CD14-positive monocyte (primary cell): ENCODE measurements at regions not wholly inside any gene's neighbourhood (a gene's known extent, or its start where the extent isn't known, plus 50 kb on each side); places are given as distances from the start of the nearest gene placed in this dataset.

Experiments
- DNase-seq, 3 donors: peaks; one replicate each; pipeline ENCODE4 v3.0.0-alpha.2; 2011 to 2022
- H2AFZ ChIP-seq: 2 replicates; pipeline ENCODE4 v1.6.0; 2012; ENCODE audit warnings: mild to moderate bottlenecking, low read depth, low read length, inconsistent platforms; ENCODE audit not compliant: insufficient read depth, poor library complexity, severe bottlenecking
- H3K27ac ChIP-seq, 2 donors: 1 replicate in 1 of 2; 2 replicates in 1 of 2; pipeline ENCODE4 v1.5.1; 2012 to 2013; ENCODE audit warnings: low read length in 2 of 2, control low read depth in 1 of 2, inconsistent platforms in 1 of 2, low read depth in 1 of 2, mild to moderate bottlenecking in 1 of 2
- H3K27me3 ChIP-seq, 2 donors: one replicate each; pipeline versions ENCODE4 v1.6.0 to v1.6.1; 2011 to 2013; ENCODE audit warnings: low read length in 2 of 2; ENCODE audit not compliant: control insufficient read depth in 2 of 2, insufficient read depth in 2 of 2
- H3K36me3 ChIP-seq, 2 donors: replicated peaks in 1 of 2; 1 replicate in 1 of 2; 2 replicates in 1 of 2; pipeline versions ENCODE4 v1.5.1 to v1.6.1; 2012 to 2013; ENCODE audit warnings: low read length in 2 of 2, control low read depth in 1 of 2, inconsistent platforms in 1 of 2, mild to moderate bottlenecking in 1 of 2; ENCODE audit not compliant: insufficient read depth in 2 of 2, control insufficient read depth in 1 of 2
- H3K4me1 ChIP-seq, 2 donors: 1 replicate in 1 of 2; 2 replicates in 1 of 2; pipeline versions ENCODE4 v1.5.1 to v1.6.1; 2012 to 2013; ENCODE audit warnings: low read length in 2 of 2, control low read depth in 1 of 2, inconsistent platforms in 1 of 2, mild to moderate bottlenecking in 1 of 2, moderate library complexity in 1 of 2; ENCODE audit not compliant: insufficient read depth in 2 of 2, control insufficient read depth in 1 of 2
- H3K4me2 ChIP-seq: replicated peaks from 2 replicates; pipeline ENCODE3; 2012; ENCODE audit warnings: low read length, moderate library complexity, mild to moderate bottlenecking; ENCODE audit not compliant: poor library complexity, severe bottlenecking; ENCODE audit errors: extremely low read depth
- H3K4me3 ChIP-seq, 3 experiments: fragments of 200-600 bp in 1 of 3; sonication (generic) in 1 of 3; replicated peaks in 1 of 3; 1 replicate in 2 of 3; 2 replicates in 1 of 3; pipeline ENCODE4 v1.5.1; 2011 to 2013; ENCODE audit warnings: low read length in 3 of 3, mild to moderate bottlenecking in 3 of 3, control low read depth in 2 of 3, low read depth in 2 of 3, inconsistent platforms in 1 of 3, moderate library complexity in 1 of 3
- H3K79me2 ChIP-seq: 2 replicates; pipeline ENCODE4 v1.6.0; 2012; ENCODE audit warnings: mild to moderate bottlenecking, control low read depth, inconsistent platforms, low read length, moderate library complexity; ENCODE audit not compliant: insufficient read depth
- H3K9ac ChIP-seq: 2 replicates; pipeline ENCODE4 v1.6.0; 2017; ENCODE audit warnings: low read length, mild to moderate bottlenecking; ENCODE audit not compliant: insufficient read depth, poor library complexity, severe bottlenecking
- H3K9me3 ChIP-seq, 2 donors: replicated peaks in 1 of 2; 1 replicate in 1 of 2; 2 replicates in 1 of 2; pipeline versions ENCODE4 v1.5.1 to v1.6.1; 2012 to 2013; ENCODE audit warnings: low read length in 2 of 2, control low read depth in 1 of 2; ENCODE audit not compliant: control insufficient read depth in 1 of 2, insufficient read depth in 1 of 2
- H4K20me1 ChIP-seq: 2 replicates; pipeline ENCODE4 v1.6.0; 2012; ENCODE audit warnings: mild to moderate bottlenecking, low read length, control low read depth, moderate library complexity; ENCODE audit not compliant: insufficient read depth
- H3K27ac Mint-ChIP-seq, 7 donors: one replicate each; pipeline ENCODE4 v1.8.0; 2020; ENCODE audit warnings: mild to moderate bottlenecking in 7 of 7, mixed read lengths in 7 of 7, moderate library complexity in 6 of 7, inconsistent platforms in 2 of 7
- H3K27me3 Mint-ChIP-seq, 3 donors: one replicate each; pipeline ENCODE4 v1.8.0; 2021 to 2022; ENCODE audit warnings: low read depth in 3 of 3, mild to moderate bottlenecking in 3 of 3, mixed read lengths in 3 of 3, moderate library complexity in 3 of 3, inconsistent platforms in 1 of 3
- H3K36me3 Mint-ChIP-seq, 2 donors: one replicate each; pipeline ENCODE4 v1.8.0; 2020; ENCODE audit warnings: mixed read lengths in 2 of 2, inconsistent platforms in 1 of 2, mild to moderate bottlenecking in 1 of 2
- H3K4me1 Mint-ChIP-seq: one replicate; pipeline ENCODE4 v1.8.0; 2020; ENCODE audit warnings: mild to moderate bottlenecking, mixed read lengths
- H3K4me3 Mint-ChIP-seq, 2 donors: one replicate each; pipeline ENCODE4 v1.8.0; 2020; ENCODE audit warnings: mild to moderate bottlenecking in 2 of 2, mixed read lengths in 2 of 2, moderate library complexity in 1 of 2
- H3K9me3 Mint-ChIP-seq, 7 donors: one replicate each; pipeline ENCODE4 v1.8.0; 2020 to 2022; ENCODE audit warnings: mixed read lengths in 7 of 7, mild to moderate bottlenecking in 6 of 7, moderate library complexity in 6 of 7, inconsistent platforms in 2 of 7
- WGBS: methylation state at CpG from one replicate; pipeline ENCODE4 v1.1.5; 2013; ENCODE audit warnings: missing lambda C conversion rate; ENCODE audit not compliant: insufficient coverage; 5-methylcytosine and 5-hydroxymethylcytosine counted together
- intact Hi-C, 2 donors: fragments of 100-400 bp; cut with micrococcal nuclease; formaldehyde crosslinking; loops; one replicate each; pipeline versions ENCODE4 v1.15.0 to v1.15.1; 2023
- TF ChIP-seq, protein P1 (sequence below): fragments of 200-600 bp; IDR thresholded peaks from one replicate; pipeline ENCODE4 v1.8.0; 2022; ENCODE audit warnings: antibody characterized with exemption, mild to moderate bottlenecking

DNA sequence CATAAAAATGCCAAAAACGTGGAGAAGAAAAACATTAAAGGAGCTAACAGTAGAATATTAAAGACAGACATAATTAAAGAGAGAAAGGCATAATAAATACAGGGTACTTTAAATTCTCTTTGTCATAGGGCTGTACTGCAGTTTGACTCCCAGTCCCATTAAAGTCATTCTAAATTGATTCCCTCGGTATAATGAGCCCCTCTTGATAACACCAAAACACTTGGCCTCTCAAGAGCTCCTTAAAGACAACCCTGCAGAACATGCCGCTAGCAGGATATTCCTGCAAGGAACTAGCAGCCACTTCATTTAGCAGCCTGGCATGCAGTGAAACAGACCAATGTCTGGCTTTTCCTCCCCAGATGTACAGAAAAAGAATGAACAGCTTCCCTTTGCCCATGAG lies 273.8 kb upstream of the ESRRG start:
- Mint-ChIP-seq H3K4me3 (no peak overlapping the region), H3K36me3 (no peaks in the 10 kb centered on the region), H3K27ac (no peak overlapping the region), H3K9me3 (peaks cover 0 to 8% (median 3%) of the 10 kb centered on the region in 7 donors), H3K4me1 (no peaks in the 10 kb centered on the region), H3K27me3 (peaks cover 0 to 1% (median 0%) of the 10 kb centered on the region in 3 donors)
- intact Hi-C loops: no loop called here
- no peak overlapping the region for H3K27ac ChIP-seq
- H3K4me1 ChIP-seq: no peaks in the 10 kb centered on the region
- H3K36me3 ChIP-seq: no peaks in the 10 kb centered on the region
- no peaks in the 10 kb centered on the region for H4K20me1 ChIP-seq
- H3K79me2 ChIP-seq: no peaks in the 10 kb centered on the region
- no peak overlapping the region for H2AFZ ChIP-seq
- DNase-seq: no peak
- no peaks in the 10 kb centered on the region for H3K27me3 ChIP-seq
- H3K9ac ChIP-seq: no peak overlapping the region
- 95% methylated on average over 2 of the region's 3 CpGs for WGBS
- H3K4me2 ChIP-seq: no peak overlapping the region
- no peak overlapping the region for H3K4me3 ChIP-seq
- TF ChIP-seq, protein P1, sequence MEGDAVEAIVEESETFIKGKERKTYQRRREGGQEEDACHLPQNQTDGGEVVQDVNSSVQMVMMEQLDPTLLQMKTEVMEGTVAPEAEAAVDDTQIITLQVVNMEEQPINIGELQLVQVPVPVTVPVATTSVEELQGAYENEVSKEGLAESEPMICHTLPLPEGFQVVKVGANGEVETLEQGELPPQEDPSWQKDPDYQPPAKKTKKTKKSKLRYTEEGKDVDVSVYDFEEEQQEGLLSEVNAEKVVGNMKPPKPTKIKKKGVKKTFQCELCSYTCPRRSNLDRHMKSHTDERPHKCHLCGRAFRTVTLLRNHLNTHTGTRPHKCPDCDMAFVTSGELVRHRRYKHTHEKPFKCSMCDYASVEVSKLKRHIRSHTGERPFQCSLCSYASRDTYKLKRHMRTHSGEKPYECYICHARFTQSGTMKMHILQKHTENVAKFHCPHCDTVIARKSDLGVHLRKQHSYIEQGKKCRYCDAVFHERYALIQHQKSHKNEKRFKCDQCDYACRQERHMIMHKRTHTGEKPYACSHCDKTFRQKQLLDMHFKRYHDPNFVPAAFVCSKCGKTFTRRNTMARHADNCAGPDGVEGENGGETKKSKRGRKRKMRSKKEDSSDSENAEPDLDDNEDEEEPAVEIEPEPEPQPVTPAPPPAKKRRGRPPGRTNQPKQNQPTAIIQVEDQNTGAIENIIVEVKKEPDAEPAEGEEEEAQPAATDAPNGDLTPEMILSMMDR: no peak
- H3K9me3 ChIP-seq: no peaks in the 10 kb centered on the region

DNA sequence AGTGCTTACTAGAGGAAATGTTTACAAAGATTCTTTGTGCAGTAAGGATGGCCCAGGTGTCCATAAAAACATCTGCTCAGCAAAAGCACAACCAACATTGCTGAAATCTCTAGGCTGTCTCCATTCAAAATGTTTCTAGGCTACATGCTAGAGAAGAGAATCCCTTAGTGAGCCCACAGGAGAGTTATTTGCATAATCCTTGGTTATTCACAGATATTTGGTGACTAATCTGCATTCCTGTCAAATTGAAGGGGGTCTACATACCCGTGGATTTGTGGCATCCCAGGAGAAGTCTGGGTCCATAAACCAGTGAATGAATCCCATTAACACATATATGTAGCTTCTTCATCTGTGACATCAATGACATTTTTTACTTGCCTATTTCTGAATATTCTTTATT lies 261.3 kb upstream of the ESRRG start:
- H3K36me3 ChIP-seq: no peaks in the 10 kb centered on the region
- no CpG with 5 or more reads among the region's 1 CpG for WGBS
- H3K27me3 ChIP-seq: no peaks in the 10 kb centered on the region
- no peak overlapping the region for H3K4me2 ChIP-seq
- Mint-ChIP-seq H3K27me3 (no peaks in the 10 kb centered on the region), H3K36me3 (no peaks in the 10 kb centered on the region), H3K4me3 (no peak overlapping the region), H3K4me1 (no peaks in the 10 kb centered on the region), H3K9me3 (peaks cover 0 to 4% (median 1%) of the 10 kb centered on the region in 7 donors), H3K27ac (no peak overlapping the region)
- no peak overlapping the region for H2AFZ ChIP-seq
- H3K9ac ChIP-seq: no peak overlapping the region
- TF ChIP-seq, protein P1: no peak
- no peaks in the 10 kb centered on the region for H4K20me1 ChIP-seq
- H3K4me1 ChIP-seq: no peaks in the 10 kb centered on the region
- H3K4me3 ChIP-seq: no peak overlapping the region
- no peaks in the 10 kb centered on the region for H3K9me3 ChIP-seq
- no peaks in the 10 kb centered on the region for H3K79me2 ChIP-seq
- no peak overlapping the region for H3K27ac ChIP-seq
- no peak for DNase-seq
- intact Hi-C loops: no loop called here
